Fibroblast of skin of scalp (primary cell): ENCODE measurements at regions not wholly inside any gene's neighbourhood (a gene's known extent, or its start where the extent isn't known, plus 50 kb on each side); places are given as distances from the start of the nearest gene placed in this dataset.

Experiments
- DNase-seq: peaks from one replicate; pipeline ENCODE4 v3.0.0-alpha.2; 2013

- no peak for DNase-seq
Observed at GRCh38 chr18:29321561-29321960, 1144.6 kb upstream of the CDH2 start.

DNA sequence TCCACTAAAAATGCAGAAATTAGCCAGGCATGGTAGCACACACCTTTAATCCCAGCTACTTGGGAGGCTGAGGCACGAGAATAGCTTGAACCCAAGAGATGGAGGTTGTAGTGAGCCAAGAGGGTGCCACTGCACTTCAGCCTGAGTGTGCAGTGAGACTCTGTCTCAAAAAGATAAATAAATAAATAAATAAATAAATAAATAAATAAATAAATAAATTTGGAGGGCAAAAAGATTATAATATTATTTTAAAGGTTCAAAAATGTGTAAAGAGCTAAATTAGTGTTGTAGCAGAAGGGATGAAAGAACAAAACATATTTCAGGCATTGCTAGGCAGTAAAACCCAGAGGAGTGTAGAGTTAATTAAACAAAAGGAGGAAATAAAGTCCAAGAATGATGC is 1136.4 kb upstream of the CDH2 start:
- DNase-seq = no peak

- no peak for DNase-seq
Observed at GRCh38 chr18:29311580-29311979, 1134.7 kb upstream of the CDH2 start.

DNA sequence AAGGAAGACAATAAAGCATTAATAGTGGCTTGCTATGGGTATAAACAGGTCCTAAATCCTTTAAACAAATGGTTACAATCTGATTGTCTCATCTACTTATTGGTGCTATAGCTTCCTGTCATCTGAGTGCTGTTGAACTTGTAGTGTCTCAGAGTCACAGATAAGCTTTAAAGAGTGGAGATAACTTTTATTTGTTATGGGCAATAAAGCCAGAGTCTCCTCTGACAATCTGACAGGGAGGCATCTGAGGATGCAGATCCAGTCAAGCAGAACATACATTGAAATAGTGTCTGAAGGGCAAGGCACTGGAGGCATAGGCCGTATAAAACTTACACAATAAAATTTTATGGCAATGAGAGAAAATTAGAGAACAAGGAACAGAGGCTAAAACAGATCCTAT is 1132.4 kb upstream of the CDH2 start:
- no peak for DNase-seq

GRCh38 chr18:29307982-29308381 is 1131.1 kb upstream of the CDH2 start:
- no peak for DNase-seq

GRCh38 chr18:29307231-29307630 is 1130.3 kb upstream of the CDH2 start:
- DNase-seq = no peak

GRCh38 chr18:29305516-29305915 is 1128.6 kb upstream of the CDH2 start:
- DNase-seq = no peak

GRCh38 chr18:29301048-29301447 is 1124.1 kb upstream of the CDH2 start:
- no peak for DNase-seq

DNA sequence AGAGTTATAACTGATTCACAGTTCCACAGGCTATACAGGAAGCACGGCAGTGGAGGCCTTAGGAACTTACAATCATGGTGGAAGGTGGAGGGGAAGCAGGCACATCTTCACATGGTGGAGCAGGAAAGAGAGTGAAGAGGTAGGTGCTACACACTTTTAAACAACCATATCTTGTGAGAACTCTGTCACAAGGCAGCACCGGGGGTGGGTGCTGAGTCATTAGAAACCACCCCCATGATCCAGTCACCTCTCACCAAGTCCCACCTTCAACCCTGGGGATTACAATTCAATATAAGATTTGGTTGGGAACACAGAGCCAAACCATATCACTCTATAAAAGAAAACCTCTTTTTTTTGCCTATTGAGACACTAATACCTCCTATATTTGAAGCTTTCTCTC is 1108.5 kb upstream of the CDH2 start:
- no peak for DNase-seq

GRCh38 chr18:29271501-29271900 is 1094.6 kb upstream of the CDH2 start:
- no peak for DNase-seq

GRCh38 chr18:29259838-29260237 is 1082.9 kb upstream of the CDH2 start:
- no peak for DNase-seq

DNA sequence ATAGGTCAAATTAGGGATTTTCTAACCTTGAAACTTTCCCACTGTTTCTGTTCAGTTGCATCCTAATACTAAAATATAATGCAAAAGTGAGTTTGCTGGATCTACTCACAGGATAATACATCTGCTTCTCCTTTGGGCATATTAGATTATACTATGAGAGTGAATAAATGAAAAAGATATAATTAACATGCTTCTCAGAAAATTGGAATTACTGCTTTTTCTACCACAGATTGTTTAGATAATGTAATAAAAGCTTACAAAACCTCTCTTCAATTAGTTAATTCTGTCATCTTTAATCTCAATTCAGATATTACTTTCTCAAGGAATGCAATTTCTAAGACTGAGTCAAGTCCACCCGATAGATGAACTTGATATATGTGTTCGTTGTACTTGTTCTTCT is 1077.2 kb upstream of the CDH2 start:
- no peak for DNase-seq

DNA sequence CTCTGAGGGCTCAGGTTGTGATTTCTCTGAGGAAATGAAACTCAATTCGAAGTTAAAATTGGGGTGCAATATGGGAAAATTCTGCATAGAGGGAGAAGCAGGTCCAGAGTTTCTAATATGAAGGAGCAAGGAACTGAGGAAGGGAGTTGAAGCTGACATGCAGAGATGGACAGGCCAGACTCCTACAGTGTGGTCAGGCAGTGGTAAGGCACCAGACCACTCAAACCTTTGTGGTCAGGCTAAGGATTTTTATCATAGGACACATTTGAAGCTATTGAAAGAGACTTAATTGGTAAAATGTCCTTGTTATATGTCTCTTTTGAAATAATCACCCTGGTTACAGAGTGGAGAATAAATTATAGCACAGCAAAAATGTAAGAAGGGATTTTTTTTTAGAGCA is 1074.8 kb upstream of the CDH2 start:
- DNase-seq = no peak

GRCh38 chr18:29250843-29251242 is 1073.9 kb upstream of the CDH2 start:
- DNase-seq = no peak

GRCh38 chr18:29250259-29250658 is 1073.3 kb upstream of the CDH2 start:
- DNase-seq = no peak

GRCh38 chr18:29248805-29249204 is 1071.9 kb upstream of the CDH2 start:
- no peak for DNase-seq

GRCh38 chr18:29241199-29241598 is 1064.3 kb upstream of the CDH2 start:
- DNase-seq = no peak

DNA sequence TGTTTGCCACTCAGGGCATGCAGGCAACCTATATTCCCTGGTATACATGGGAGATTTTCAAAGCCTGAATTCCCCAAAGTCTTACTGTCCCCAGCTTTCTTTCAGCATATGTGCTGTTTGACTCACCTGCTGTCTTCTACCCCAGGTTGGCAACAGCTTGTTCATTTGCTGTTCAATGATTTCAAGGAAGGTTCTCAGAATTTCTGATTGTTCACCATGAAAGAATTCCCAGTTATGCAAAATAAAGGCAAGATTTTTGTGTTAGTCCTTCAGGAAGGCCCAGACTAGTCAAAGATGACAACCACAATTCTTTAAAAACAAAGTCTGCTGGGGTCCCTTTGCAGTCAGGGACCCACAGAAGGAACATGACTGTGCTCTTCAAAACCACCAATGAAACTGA is 1057.8 kb upstream of the CDH2 start:
- DNase-seq = no peak

GRCh38 chr18:29226213-29226612 is 1049.3 kb upstream of the CDH2 start:
- DNase-seq = no peak

DNA sequence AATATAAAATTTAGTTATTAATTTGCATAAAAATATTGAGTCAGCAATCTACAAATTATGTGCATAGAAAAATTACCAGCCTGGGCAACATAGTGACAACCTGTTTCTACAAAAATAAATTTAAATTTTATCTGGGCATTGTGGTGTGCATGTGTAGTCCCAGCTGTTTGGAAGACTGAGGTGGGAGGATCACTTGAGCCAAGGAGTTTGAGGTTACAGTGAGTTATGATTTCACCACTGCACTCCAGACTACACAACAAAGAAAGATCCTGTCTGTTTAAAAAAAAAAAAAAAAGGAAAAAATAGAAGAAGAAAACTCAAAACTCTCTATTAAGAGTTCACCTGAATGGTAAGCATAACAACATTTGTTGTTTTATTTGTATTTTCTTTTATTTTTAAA is 1048.4 kb upstream of the CDH2 start:
- no peak for DNase-seq

DNA sequence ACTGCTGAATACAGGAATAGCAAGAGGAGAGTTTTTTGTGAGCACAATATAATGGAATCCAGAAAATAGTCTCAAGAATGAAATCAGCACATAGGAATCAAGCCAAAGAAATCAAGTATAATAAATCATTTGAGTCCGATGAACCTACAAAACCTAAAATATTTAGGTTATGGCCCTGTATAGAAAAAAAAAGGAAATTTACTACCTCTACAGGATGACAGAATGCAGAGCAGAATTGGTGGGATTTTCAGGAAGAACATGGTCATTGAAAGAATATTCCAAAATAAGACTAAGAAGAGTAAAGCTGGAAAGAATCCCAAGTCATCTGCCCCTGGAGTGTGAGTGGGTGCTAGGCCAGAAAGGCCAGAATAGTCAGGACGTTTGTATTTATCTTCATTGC is 1041.2 kb upstream of the CDH2 start:
- peak; percentile 28 for DNase-seq

DNA sequence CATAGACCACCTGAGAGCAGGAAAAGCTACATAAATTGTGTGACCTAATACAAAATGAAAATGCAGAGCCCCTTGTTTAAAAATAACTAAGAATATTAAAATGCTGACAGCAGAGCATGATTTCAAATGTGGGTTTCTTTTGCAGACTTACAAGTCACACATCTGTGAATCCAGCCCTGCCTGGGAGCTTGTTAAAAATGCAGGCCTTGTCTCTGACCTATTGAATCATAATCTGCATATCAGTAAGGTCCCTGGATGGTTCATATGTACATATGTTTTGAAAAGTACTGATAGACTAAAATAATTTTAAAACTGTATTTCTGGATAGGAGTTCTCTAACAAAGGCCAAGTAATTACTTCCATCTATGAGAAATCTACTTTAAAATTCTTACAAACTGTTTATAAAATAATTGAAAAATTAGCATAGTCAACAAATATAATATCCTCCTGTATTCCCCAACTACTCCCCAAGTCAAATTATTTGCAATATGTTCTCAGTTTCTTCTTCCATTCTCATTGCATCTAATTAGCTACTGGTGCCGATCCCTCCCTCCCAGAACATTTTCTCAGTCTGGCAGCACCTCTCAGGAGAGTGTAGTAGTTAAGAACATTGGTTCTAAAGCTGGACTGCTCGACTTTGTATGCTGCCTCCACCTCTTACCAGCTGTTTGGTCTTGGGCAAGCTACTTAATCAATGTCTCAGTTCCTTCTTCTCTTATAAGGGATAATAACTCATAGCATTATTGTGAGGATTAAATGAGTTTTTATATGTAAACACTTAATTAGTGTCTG is 1040.4 kb upstream of the CDH2 start:
- no peak for DNase-seq

DNA sequence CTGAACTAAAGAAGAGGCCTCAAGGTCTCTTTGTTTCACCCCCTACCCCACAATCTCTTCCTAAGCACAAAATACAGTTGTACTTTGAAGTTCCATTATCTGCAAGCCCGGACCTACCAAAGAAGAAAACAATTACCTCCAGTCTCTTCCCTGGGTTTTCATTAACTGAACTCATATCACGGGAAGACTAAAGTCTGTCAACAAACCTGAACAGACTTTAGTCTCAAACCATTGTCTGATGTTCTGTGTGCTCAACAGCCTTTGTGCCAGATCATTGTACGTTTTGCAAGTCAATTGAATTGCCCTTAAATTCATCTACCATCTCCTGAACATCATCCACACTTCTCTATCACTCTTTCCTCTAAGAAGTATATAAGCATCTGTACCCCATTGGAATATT is 1021.9 kb upstream of the CDH2 start:
- no peak for DNase-seq

DNA sequence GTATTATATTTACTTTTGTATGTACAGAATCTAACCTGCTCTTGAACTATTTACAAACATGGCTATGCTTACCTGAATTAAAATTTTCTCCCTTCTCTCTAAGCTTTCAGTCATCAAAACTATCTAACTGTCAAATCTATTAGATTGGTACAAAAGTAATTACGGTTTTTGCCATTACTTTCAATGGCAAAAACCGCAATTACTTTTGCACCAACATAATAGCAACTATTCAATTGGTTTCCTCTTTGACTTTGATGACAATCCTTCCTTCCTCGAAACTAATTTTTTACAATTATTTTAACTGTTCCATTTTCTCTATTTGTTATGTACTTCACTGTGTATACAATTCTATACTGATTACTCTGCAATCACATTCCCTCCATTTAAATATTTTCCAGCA is 1019.4 kb upstream of the CDH2 start:
- DNase-seq = no peak

DNA sequence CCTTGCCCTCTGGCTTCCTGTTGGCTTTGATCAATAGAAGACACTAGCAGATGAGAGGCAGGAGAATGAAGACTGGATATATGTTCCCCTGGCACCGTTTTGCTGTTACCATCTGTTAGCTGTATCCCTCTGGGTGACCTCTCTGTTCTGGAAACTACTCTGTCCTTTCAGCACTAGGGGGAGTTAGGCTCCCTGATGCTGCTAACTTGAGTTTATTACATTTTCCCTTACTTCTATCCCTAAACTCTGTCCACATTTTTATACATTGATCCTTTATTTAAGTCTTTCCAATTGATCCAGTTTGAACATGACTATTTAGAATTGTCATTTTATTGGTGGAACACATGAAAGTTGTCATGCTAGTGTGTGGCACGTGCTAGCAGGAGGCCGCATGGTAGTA is 1014.3 kb upstream of the CDH2 start:
- DNase-seq = peak; percentile 28
